HepG2 (cell line): ENCODE measurements at regions not wholly inside any gene's neighbourhood (a gene's known extent, or its start where the extent isn't known, plus 50 kb on each side); places are given as distances from the start of the nearest gene placed in this dataset.
A peak's percentile ranks its signal among the peaks of the same experiment; 100 is the strongest.

Experiments
- ATAC-seq: fragments of 200-7000 bp; cut with Tn5 transposase; 3 replicates; pipeline ENCODE4 v1.9.1; 2020; ENCODE audit warnings: mild to moderate bottlenecking, moderate library complexity
- BruUV-seq: library from RNA; stranded (reverse); fragments of 400-500 nt; replicated peaks from 2 replicates; lab custom pipeline; 2021; lab: Mats Ljungman, UMichigan
- CTCF ChIA-PET: fragments of 300-600 bp; formaldehyde crosslinking; extraction: SDS; loops from one replicate; lab custom pipeline; 2021; ENCODE audit warnings: low total read pairs, inconsistent platforms, low intra/inter-chr PET ratio; lab: Yijun Ruan, JAX
- POLR2A ChIA-PET: fragments of 350-600 bp; sonication (Branson Sonifier 250); formaldehyde crosslinking; loops from one replicate; lab custom pipeline; 2020; ENCODE audit warnings: antibody characterized with exemption, inconsistent platforms; lab: Yijun Ruan, JAX
- DNase-seq: peaks from one replicate; pipeline ENCODE4 v3.0.0-alpha.2; 2015; ENCODE audit warnings: low spot score
- FAIRE-seq: peaks from 3 replicates; lab custom pipeline; 2011; peaks lifted over from hg19 to GRCh38; lab: Jason Lieb, UNC
- H2AFZ ChIP-seq: one replicate; pipeline ENCODE4 v1.6.1; 2011; ENCODE audit warnings: low read length, inconsistent platforms
- H3K27ac ChIP-seq: fragments of 300-600 bp; 3 replicates; pipeline ENCODE4 v1.8.0; 2011; ENCODE audit warnings: mixed run types, mild to moderate bottlenecking, mixed read lengths, low read length, inconsistent platforms; ENCODE audit not compliant: insufficient read depth; ENCODE audit errors: extremely low read length
- H3K27me3 ChIP-seq, 2 experiments: fragments of 200-600 bp in 1 of 2; 2 replicates in 1 of 2; 3 replicates in 1 of 2; pipeline versions ENCODE4 v1.6.0 to v1.8.0; 2011; ENCODE audit warnings: low read length in 2 of 2, mild to moderate bottlenecking in 2 of 2, moderate library complexity in 2 of 2, inconsistent platforms in 1 of 2; ENCODE audit not compliant: insufficient read depth in 2 of 2, control insufficient read depth in 1 of 2
- H3K36me3 ChIP-seq, 2 experiments: fragments of 200-600 bp in 1 of 2; replicated peaks in 1 of 2; 2 replicates in 1 of 2; 3 replicates in 1 of 2; pipeline versions ENCODE4 v1.5.1 to v1.8.0; 2011; ENCODE audit warnings: low read length in 2 of 2, inconsistent platforms in 1 of 2; ENCODE audit not compliant: insufficient read depth in 2 of 2, control insufficient read depth in 1 of 2
- H3K4me1 ChIP-seq: 2 replicates; pipeline ENCODE4 v1.5.1; 2012; ENCODE audit warnings: low read length, inconsistent platforms; ENCODE audit not compliant: insufficient read depth
- H3K4me2 ChIP-seq: 2 replicates; pipeline ENCODE4 v1.6.0; 2011; ENCODE audit warnings: low read depth, low read length, inconsistent platforms
- H3K4me3 ChIP-seq, 3 experiments: fragments of 200-600 bp in 1 of 3; sonication (generic), shearing (Covaris generic) in 1 of 3; replicated peaks in 1 of 3; 2 replicates each; pipeline ENCODE4 v1.5.1; 2011 to 2016; ENCODE audit warnings: low read length in 3 of 3, inconsistent platforms in 2 of 3, low read depth in 2 of 3, mild to moderate bottlenecking in 2 of 3, control low read depth in 1 of 3, mixed read lengths in 1 of 3; ENCODE audit not compliant: insufficient read depth in 1 of 3
- H3K79me2 ChIP-seq: one replicate; pipeline ENCODE4 v1.6.1; 2011; ENCODE audit warnings: low read length, inconsistent platforms; ENCODE audit not compliant: insufficient read depth
- H3K9ac ChIP-seq: 2 replicates; pipeline ENCODE4 v1.6.0; 2011; ENCODE audit warnings: mild to moderate bottlenecking, low read depth, low read length, inconsistent platforms; ENCODE audit not compliant: insufficient read depth
- H3K9me3 ChIP-seq: 2 replicates; pipeline ENCODE4 v1.5.1; 2012; ENCODE audit warnings: mild to moderate bottlenecking, low read length
- H4K20me1 ChIP-seq: 2 replicates; pipeline ENCODE4 v1.6.0; 2011; ENCODE audit warnings: inconsistent platforms, mild to moderate bottlenecking, low read length, moderate library complexity; ENCODE audit not compliant: insufficient read depth
- AHDC1 ChIP-seq: sonication (generic); formaldehyde crosslinking; IDR thresholded peaks from 2 replicates; pipeline ENCODE4 v1.5.1; 2020; ENCODE audit warnings: mild to moderate bottlenecking, missing genetic modification reagents, borderline replicate concordance
- IKZF4 ChIP-seq: sonication (generic); formaldehyde crosslinking; IDR thresholded peaks from 2 replicates; pipeline ENCODE4 v1.5.1; 2020; ENCODE audit warnings: borderline replicate concordance, mild to moderate bottlenecking, low read depth, missing genetic modification reagents; ENCODE audit errors: not compliant biosample characterization
- KLF11 ChIP-seq: IDR thresholded peaks from 2 replicates; pipeline ENCODE4 v1.6.1; 2016; ENCODE audit warnings: missing compliant biosample characterization
- MAFF ChIP-seq: IDR thresholded peaks from 2 replicates; pipeline ENCODE4 v1.6.1; 2011; ENCODE audit warnings: low read depth, low read length, improper control_type of control experiment
- MAFK ChIP-seq, 2 experiments: IDR thresholded peaks in 1 of 2; conservative IDR thresholded peaks in 1 of 2; 2 replicates each; pipeline ENCODE4 v1.6.1; 2011; ENCODE audit warnings: improper control_type of control experiment in 2 of 2, low read length in 2 of 2
- NFKBIZ ChIP-seq: IDR thresholded peaks from 2 replicates; pipeline ENCODE4 v1.6.1; 2018; ENCODE audit warnings: missing genetic modification reagents, missing compliant biosample characterization
- RFXAP ChIP-seq: sonication (generic); formaldehyde crosslinking; IDR thresholded peaks from 2 replicates; pipeline ENCODE4 v1.4.0; 2020; ENCODE audit warnings: missing genetic modification reagents, borderline replicate concordance
- SRY ChIP-seq: sonication (generic); formaldehyde crosslinking; IDR thresholded peaks from 2 replicates; pipeline ENCODE4 v1.8.0; 2022; ENCODE audit warnings: mild to moderate bottlenecking, missing genetic modification reagents
- ZNF543 ChIP-seq: sonication (generic); formaldehyde crosslinking; IDR thresholded peaks from 2 replicates; pipeline ENCODE4 v1.4.0; 2020; ENCODE audit warnings: mild to moderate bottlenecking, missing genetic modification reagents
- WGBS: methylation state at CpG from one replicate; pipeline ENCODE4 v1.1.6; 2017; ENCODE audit warnings: low lambda C conversion rate; 5-methylcytosine and 5-hydroxymethylcytosine counted together
- in situ Hi-C: cut with HindIII; loops from 2 replicates; pipeline ENCODE4 v1.10.0; 2017; ENCODE audit warnings: low pct_unique_long_range_greater_than_20kb; ENCODE audit not compliant: extremely low pct_ligation_motif_present
- intact Hi-C: fragments of 100-400 bp; cut with micrococcal nuclease; formaldehyde crosslinking; loops from one replicate; pipeline ENCODE4 v1.10.0; 2022; ENCODE audit not compliant: unreplicated experiment

DNA sequence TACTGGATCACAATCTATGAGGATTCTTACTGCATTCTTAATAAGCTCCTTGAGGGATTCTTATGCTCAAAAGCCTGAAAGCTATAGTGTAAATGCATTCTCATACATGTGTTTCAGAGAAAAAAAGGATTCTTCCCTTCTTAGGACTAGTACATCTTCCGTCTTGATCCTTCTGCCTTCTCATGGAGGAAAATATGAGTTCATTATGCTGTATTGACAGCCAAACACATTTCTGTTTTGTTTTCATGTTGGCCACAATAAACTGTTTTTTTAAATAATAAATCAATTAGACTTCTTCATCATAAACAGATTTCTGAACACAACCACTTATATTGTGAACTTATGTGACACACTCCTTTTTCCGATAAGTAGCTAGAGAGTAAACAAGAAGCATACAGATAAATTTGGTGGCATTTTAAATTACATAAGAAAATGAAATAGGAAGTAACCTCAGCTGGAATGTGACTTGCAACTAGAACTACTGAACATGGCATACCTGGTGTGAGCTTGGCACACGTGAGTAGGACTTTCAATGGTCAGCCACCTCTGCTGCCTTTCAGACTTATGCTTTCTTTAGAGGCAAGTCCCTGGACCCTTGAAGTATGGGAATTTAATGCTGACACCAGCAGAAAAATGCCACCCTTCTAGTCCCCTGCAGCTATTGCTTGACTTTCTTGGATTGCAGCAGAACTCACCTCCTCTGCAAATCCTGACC, 350.4 kb downstream of the BCKDHB start:
- DNase-seq: no peak
- no TSS peak for BruUV-seq
- Histone ChIP-seq H3K9ac (no peak overlapping the region), H3K9me3 (no peaks in the 10 kb centered on the region), H3K27ac (no peak overlapping the region), H3K4me2 (no peak overlapping the region), H3K79me2 (no peaks in the 10 kb centered on the region), H3K4me3 (no peak overlapping the region), H3K27me3 (no peaks in the 10 kb centered on the region), H2AFZ (no peak overlapping the region), H3K36me3 (no peaks in the 10 kb centered on the region), H3K4me1 (no peaks in the 10 kb centered on the region), H4K20me1 (no peaks in the 10 kb centered on the region)
- ATAC-seq: no peak
- intact Hi-C loops: no loop called here
- TF ChIP-seq NFKBIZ (CRISPR knock-in tag): no peak
- TF ChIP-seq MAFF: peak; percentile 90
- no peak for TF ChIP-seq IKZF4
- TF ChIP-seq MAFK (conservative IDR thresholded peaks at IDR 0.05 in 1 of 2, IDR thresholded peaks at IDR 0.05 in 1 of 2; ENCODE audit: low read length in 2 of 2): peak; percentile 92 to 95
- in situ Hi-C loops: no loop called here
- WGBS: 73% methylated on average over 3 of the region's 3 CpGs
- FAIRE-seq: no peak
- ChIA-PET POLR2A (no interaction called here), CTCF (no interaction called here)

GRCh38 chr6:80454661-80455365, 348.3 kb downstream of the BCKDHB start:
- no peak for TF ChIP-seq ZNF543 (CRISPR knock-in tag)
- no peak for TF ChIP-seq KLF11
- no peak for TF ChIP-seq AHDC1 (CRISPR knock-in tag)
- no peak for TF ChIP-seq SRY (CRISPR knock-in tag)
- no peak for TF ChIP-seq RFXAP
- TF ChIP-seq, all 625 proteins: peak for 0
- intact Hi-C loops: no loop called here
- no peaks in the 10 kb centered on the region for H3K4me1 ChIP-seq
- DNase-seq: no peak
- no peaks in the 10 kb centered on the region for H3K79me2 ChIP-seq
- no peak for ATAC-seq
- ChIA-PET CTCF (no interaction called here), POLR2A (no interaction called here)
- H3K4me3 ChIP-seq: no peak overlapping the region
- no peaks in the 10 kb centered on the region for H4K20me1 ChIP-seq
- no peak overlapping the region for H3K9ac ChIP-seq
- H3K4me2 ChIP-seq: no peak overlapping the region
- no peaks in the 10 kb centered on the region for H3K36me3 ChIP-seq
- H3K27me3 ChIP-seq: no peaks in the 10 kb centered on the region
- 72% methylated on average over 4 of the region's 4 CpGs for WGBS
- no peaks in the 10 kb centered on the region for H3K9me3 ChIP-seq
- in situ Hi-C loops: no loop called here
- no peak for FAIRE-seq
- no peak overlapping the region for H3K27ac ChIP-seq
- BruUV-seq: no TSS peak
- no peak overlapping the region for H2AFZ ChIP-seq
